GM21381 (cell line): ENCODE measurements at regions not wholly inside any gene's neighbourhood (a gene's known extent, or its start where the extent isn't known, plus 50 kb on each side); places are given as distances from the start of the nearest gene placed in this dataset.

Experiments used
- ATAC-seq: cut with Tn5 transposase; IDR thresholded peaks from one replicate; pipeline ENCODE4 v1.9.1; 2021; ENCODE audit warnings: mild to moderate bottlenecking, moderate library complexity; ENCODE audit not compliant: unreplicated experiment

- ATAC-seq, result no peak
Measured at GRCh38 chr5:58121391-58121790, 338.5 kb downstream of the PLK2 start.

GRCh38 chr5:58117542-58117941 lies 342.3 kb downstream of the PLK2 start:
- no peak for ATAC-seq

GRCh38 chr5:58116346-58116745 lies 343.5 kb downstream of the PLK2 start:
- ATAC-seq, result no peak

- ATAC-seq, result no peak
Measured at GRCh38 chr5:58115811-58116210, 344.1 kb downstream of the PLK2 start.

- no peak for ATAC-seq
Measured at GRCh38 chr5:58114324-58114723, 345.6 kb downstream of the PLK2 start.

- no peak for ATAC-seq
Measured at GRCh38 chr5:58113172-58113571, 346.7 kb downstream of the PLK2 start.

GRCh38 chr5:58108511-58108910 lies 351.4 kb downstream of the PLK2 start:
- ATAC-seq, result no peak

- ATAC-seq, result no peak
Measured at GRCh38 chr5:58107704-58108103, 352.2 kb downstream of the PLK2 start.

- ATAC-seq, result no peak
Measured at GRCh38 chr5:58106754-58107410, 353.0 kb downstream of the PLK2 start.

GRCh38 chr5:58105836-58106235 lies 354.1 kb downstream of the PLK2 start:
- ATAC-seq, result no peak

- no peak for ATAC-seq
Measured at GRCh38 chr5:58099257-58099656, 360.6 kb downstream of the PLK2 start.

- ATAC-seq, result no peak
Measured at GRCh38 chr5:58094031-58094430, 365.9 kb downstream of the PLK2 start.

- ATAC-seq, result no peak
Measured at GRCh38 chr5:58090704-58091103, 369.2 kb downstream of the PLK2 start.

GRCh38 chr5:58088941-58089340 lies 370.9 kb downstream of the PLK2 start:
- ATAC-seq, result no peak

GRCh38 chr5:58087905-58088304 lies 372.0 kb downstream of the PLK2 start:
- no peak for ATAC-seq

- no peak for ATAC-seq
Measured at GRCh38 chr5:58087123-58087522, 372.8 kb downstream of the PLK2 start.

GRCh38 chr5:58085800-58086199 lies 374.1 kb downstream of the PLK2 start:
- no peak for ATAC-seq

- no peak for ATAC-seq
Measured at GRCh38 chr5:58081435-58081834, 378.5 kb downstream of the PLK2 start.

- no peak for ATAC-seq
Measured at GRCh38 chr5:58080573-58080972, 379.3 kb downstream of the PLK2 start.

GRCh38 chr5:58077966-58078365 lies 381.9 kb downstream of the PLK2 start:
- no peak for ATAC-seq

GRCh38 chr5:58077416-58077815 lies 382.5 kb downstream of the PLK2 start:
- no peak for ATAC-seq

GRCh38 chr5:58076483-58077257 lies 383.2 kb downstream of the PLK2 start:
- ATAC-seq, result no peak

- ATAC-seq, result no peak
Measured at GRCh38 chr5:58075907-58076306, 384.0 kb downstream of the PLK2 start.
